ENCODE measurements at regions not wholly inside any gene's neighbourhood (a gene's known extent, or its start where the extent isn't known, plus 50 kb on each side); places are given as distances from the start of the nearest gene placed in this dataset.
A peak's percentile ranks its signal among the peaks of the same experiment; 100 is the strongest.
"Not testable (repeated sequence)": the region's sequence is repeated elsewhere in the genome, so short reads cannot be mapped to it uniquely, and the experiment has no call there.

DNA sequence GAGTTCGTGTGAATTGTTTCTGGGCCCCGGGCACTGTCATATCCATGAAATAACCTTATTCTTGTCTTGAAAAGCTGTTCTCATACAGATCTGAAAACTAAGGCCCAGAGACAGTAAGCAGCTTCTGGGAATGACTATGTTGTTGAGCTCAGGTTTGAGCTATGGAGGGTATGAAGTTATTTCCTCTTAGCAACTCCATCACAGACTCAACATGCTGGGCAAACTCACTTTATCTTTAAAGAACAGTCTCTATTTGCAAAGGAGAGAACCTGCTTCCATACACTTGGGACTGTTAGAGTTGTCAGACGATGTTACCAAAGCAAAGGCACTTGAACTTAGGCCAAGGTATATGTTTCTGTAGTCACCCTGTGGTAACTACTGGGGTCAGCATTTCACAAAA is 90.0 kb downstream of the GPR88 start:
- DNase-seq (ENCODE audit: low read depth in 4 of 4, low spot score in 2 of 4) = no peak

DNA sequence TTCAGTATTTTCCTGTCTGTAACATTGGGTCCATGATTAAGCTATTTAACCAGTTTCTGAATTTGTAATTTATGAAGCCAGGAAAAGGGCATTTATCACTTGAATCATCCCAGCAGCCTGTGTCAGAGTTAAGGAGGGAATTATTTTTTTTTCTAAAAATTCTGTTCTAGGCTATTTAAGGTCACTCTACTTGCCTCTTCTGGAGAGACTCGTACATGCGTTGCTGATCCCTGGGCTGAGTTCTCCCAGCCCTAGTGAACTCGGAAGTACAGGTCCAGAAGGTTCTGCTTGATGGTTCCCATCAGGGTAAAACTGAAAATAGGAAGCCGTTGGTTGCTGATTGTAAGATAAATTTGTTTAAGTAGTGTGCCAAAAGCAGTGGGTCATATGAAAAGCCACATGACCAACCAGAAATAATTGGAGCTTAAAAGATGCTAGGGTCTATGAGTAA is 90.7 kb downstream of the GPR88 start:
- DNase-seq (ENCODE audit: low read depth in 4 of 4, low spot score in 2 of 4) = no peak

DNA sequence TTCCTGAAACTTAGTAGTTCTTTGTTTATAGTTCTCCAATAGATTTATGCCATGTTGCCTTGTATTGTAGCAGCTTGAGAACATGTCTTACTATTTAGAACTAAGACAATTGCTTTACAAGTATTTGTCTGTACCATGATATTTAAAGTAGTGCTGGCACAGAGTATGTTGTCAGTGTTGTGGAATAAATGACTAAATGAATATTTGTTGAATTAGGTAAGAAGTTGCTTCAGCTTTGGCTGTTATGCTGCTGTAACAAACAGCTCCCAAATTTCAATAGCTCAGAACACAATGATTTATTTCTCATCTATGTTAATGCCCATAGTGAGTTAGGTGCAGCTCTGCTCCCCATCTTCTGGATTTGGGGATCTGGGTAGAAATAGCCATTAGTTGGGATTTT is 90.2 kb upstream of the VCAM1 start:
- DNase-seq (ENCODE audit: low read depth in 4 of 4, low spot score in 2 of 4) = no peak

DNA sequence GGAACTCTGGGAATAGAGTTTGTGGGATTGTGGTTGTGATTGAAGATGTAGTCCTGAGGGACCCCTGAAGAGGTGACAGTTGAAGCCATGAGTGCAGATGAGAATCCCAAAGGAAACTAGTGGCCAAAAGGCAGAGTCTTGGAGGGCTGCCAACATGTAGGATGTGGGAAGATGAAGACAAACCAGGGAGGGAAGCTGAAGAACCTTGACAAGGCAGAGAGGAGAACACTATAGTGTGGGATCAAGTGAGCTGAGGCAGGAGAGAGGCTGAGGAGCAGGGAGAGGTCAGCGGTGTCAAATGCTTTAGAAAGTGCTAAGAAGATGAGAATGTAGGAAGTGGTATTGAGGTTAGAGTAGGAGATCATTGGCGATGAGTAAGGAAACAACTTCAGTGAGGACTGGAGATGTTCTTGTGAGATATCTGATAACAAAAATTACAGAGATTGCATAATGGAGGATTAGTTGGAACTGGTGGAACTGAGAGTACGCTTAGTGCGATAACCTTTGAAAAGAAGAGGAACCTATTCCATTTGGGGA is 88.5 kb upstream of the VCAM1 start:
- DNase-seq (ENCODE audit: low read depth in 4 of 4, low spot score in 2 of 4) = no peak

DNA sequence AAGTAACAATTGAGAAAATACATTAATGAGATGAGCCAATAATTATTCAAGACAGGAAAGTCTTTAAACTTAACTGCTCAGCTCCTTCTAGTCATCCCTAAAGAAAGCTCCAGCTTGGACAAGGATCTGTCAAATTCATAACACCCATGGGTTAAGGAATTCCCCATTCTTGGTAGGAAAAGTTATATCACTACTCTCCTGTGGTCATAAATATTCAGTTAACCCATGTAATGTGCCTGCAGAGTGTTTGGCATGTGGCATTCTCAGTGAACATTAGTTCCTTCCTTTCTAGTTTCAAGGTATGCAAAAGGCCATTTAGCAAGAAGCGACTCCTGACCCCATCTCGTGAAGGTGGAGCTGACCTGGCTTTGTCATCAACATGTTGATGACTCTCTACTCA is 76.7 kb upstream of the VCAM1 start:
- DNase-seq (ENCODE audit: low read depth in 4 of 4, low spot score in 2 of 4) = no peak

DNA sequence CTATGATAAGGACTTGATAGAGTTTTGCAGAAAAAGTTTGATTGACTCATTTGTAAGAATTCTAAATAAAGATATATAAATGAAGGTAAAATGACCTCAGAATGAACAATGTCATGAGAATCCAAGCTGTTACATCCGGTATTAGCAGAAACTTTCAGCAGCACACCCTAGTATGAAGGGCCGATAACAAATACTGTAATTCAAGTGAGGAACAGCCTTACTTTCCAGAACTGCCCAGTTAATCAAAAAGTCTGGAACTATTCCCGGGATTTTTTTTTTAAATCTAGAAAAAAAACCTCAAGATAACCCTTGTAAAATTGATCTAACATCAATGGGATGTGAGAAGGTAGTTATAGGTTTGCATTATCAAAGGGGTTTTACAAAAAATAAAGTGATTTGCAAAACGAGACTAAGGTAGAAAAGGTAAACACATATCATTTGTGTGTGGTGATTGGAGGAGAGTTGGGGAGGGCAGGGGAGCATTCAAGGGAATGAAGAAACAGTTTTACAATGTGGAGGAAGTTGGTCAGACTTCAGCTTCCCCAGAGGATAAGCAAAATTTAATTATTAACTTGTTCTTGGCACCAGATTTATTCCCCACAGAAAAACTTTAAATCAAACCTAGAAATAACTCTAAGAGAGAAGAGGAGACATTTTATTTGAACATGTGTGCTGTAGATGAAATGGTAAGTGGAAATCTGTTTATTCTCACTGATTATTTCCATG is 75.9 kb upstream of the VCAM1 start:
- no peak for DNase-seq (ENCODE audit: low read depth in 4 of 4, low spot score in 2 of 4)

DNA sequence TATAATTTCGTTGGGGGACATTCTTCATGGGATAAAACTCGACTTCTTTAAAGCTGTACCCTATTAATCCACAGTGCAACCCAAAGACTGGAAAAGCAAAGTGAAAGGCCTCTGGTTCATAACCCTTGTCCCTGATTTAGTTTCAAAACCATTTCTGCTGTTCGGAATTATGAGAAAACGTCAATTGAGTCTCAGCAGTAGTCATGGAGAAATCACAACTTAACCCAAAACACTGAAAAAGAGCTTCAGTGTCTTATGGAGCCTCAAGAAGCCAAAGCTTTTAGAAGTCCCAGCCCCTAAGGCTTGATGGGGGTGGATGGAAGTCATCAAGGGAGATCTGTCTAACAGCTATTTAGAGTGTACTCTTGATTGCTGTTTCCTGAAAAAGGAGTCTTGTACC is 73.5 kb upstream of the VCAM1 start:
- DNase-seq (ENCODE audit: low read depth in 4 of 4, low spot score in 2 of 4) = no peak

DNA sequence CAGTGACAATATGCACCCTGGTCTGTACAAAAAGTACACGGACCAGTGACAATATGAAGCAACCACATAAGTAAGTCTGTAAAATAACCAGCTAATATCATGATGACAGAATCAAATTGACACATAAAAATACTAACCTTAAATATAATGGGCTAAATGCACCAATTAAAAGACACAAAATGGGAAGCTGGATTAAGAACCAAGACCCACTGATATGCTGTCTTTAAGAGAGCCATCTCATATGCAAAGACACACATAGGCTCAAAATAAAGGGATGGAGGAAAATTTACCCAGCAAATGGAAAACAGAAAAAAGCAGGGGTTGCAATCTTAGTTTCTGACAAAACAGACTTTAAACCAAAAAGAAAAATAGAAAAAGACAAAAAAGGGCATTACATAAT is 70.4 kb upstream of the VCAM1 start:
- DNase-seq (ENCODE audit: low read depth in 4 of 4, low spot score in 2 of 4) = no peak

DNA sequence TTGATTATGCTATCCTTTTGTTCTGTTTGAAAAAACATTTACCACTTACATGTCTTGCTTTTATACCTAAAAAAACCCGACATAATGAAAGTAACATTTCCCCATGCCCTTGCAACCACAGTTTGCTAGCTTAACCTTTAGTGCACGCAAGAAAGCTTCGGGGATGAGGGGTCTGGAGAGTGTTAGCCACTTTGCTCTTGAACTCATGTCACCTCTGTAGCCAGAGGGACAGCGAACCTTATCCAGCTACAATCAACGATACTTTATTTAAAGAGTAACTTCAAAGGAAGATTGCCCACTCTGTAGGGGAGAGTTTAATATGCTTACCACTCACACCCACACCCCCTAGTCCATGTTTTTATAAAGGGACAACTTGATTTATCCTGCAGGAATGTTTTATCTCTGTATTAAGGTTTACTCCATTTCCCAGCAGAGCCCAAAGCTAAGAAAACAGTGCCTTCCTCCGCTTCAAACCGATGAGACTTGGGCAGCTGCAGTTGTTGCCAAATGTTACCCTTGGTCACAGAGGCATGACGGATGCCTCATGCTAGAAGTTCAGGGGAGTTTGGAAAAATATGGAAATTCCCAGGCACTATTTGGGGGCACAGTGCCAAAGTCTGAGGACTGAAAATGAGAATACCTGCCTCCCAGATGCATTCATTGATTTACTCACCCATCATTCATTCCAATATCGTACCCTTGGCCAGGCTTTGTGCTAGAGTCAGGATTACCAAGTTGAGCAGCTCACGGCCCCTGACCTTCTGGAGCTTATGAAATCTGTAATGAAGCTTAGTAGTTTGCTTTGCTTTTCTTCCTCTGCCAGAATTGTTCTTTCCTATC is 61.4 kb upstream of the VCAM1 start:
- peak in 1 of 4 donors; percentile 34 for DNase-seq (ENCODE audit: low read depth in 4 of 4, low spot score in 2 of 4)

DNA sequence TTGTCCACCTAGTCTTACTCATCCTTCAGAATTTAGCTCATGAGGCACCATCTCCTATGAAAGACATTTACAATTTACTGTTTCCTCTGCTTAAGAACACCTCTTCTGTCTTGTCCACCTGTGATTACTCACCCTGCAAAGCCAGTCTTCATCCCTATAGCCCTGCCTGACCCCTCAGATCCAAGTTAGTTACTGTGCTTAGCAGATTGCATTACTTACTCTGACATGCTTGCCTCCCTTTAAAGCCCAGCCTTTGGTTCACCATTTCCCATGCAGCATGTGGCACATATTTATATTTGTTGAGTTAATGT is 60.9 kb upstream of the VCAM1 start:
- peak in 1 of 4 donors; percentile 13 for DNase-seq (ENCODE audit: low read depth in 4 of 4, low spot score in 2 of 4)

DNA sequence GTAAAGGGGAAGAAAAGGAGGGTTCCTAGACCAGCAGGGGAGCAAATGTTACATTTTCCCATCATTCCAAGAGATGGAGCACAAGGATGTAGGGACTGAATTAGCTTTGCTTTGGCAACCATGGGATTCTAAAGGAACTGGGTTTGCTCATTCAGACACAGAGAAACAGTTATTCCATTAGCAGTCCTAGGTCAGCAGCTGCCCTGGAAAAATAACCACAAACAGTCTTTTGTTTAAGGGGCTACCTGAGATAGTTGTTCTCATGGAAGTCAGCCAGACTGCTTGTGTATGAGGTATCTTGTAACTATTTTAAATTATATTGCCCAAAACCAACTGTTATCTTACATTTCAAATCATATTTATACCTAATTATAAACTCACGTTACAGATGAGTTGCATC is 58.4 kb upstream of the VCAM1 start:
- no peak for DNase-seq (ENCODE audit: low read depth in 4 of 4, low spot score in 2 of 4)

DNA sequence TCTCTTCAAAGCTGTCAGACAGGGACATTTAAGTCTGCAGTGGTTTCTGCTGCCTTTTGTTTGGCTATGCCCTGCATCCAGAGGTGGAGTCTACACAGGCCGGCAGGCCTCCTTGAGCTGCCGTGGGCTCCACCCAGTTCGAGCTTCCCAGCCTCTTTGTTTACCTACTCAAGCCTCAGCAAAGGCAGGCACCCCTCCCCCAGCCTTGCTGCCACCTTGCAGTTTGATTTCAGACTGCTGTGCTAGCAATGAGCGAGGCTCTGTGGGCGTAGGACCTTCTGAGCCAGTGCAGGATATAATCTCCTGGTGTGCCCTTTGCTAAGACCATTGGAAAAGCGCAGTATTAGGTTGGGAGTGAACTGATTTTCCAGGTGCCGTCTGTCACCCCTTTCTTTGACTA is 51.0 kb upstream of the VCAM1 start:
- not testable (repeated sequence) for DNase-seq (ENCODE audit: low read depth in 4 of 4, low spot score in 2 of 4)

Measured in left renal cortex interstitium (tissue), 4 donors.